ENCODE measurements at regions not wholly inside any gene's neighbourhood (a gene's known extent, or its start where the extent isn't known, plus 50 kb on each side); places are given as distances from the start of the nearest gene placed in this dataset.

DNA sequence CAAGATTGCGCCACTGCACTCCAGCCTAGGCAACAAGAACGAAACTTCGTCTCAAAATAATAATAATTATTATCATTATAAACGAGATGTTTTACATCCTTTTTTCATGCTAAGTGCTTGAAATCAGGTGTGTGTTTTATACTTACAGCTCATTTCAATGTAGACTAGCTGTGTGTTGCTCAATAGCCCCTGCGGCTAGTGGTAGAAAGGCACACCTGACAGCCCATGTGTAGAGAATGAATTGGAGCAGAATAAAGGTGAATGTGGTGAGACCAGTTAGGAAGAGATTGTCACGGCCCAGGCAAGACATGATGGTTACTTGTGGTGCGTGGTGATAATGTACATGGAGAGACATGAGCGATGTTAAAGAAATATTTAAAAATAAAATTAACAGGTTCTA lies 86.7 kb upstream of the TMEM26 start:
- Histone ChIP-seq H4K20me1 (ENCODE audit: insufficient read depth, low read length) (no peaks in the 10 kb centered on the region), H3K36me3 (ENCODE audit: insufficient read depth, low read length) (no peaks in the 10 kb centered on the region), H3K4me2 (ENCODE audit: insufficient read depth, low read length) (no peak overlapping the region), H3K4me1 (ENCODE audit: insufficient read depth, low read length) (no peaks in the 10 kb centered on the region), H3K27ac (ENCODE audit: low read length) (no peak overlapping the region), H3K79me2 (ENCODE audit: insufficient read depth, low read length) (no peaks in the 10 kb centered on the region), H3K27me3 (ENCODE audit: insufficient read depth, low read length, poor library complexity) (no peaks in the 10 kb centered on the region), H3K9ac (ENCODE audit: low read depth, low read length) (no peak overlapping the region), H3K9me3 (ENCODE audit: insufficient read depth, low read length, severe bottlenecking) (no peaks in the 10 kb centered on the region), H3K4me3 (ENCODE audit: low read depth in 1 of 2, low read length in 2 of 2) (no peak overlapping the region), H2AFZ (ENCODE audit: low read depth, low read length) (no peak overlapping the region)
- DNase-seq: no peak
- TF ChIP-seq, protein P1, sequence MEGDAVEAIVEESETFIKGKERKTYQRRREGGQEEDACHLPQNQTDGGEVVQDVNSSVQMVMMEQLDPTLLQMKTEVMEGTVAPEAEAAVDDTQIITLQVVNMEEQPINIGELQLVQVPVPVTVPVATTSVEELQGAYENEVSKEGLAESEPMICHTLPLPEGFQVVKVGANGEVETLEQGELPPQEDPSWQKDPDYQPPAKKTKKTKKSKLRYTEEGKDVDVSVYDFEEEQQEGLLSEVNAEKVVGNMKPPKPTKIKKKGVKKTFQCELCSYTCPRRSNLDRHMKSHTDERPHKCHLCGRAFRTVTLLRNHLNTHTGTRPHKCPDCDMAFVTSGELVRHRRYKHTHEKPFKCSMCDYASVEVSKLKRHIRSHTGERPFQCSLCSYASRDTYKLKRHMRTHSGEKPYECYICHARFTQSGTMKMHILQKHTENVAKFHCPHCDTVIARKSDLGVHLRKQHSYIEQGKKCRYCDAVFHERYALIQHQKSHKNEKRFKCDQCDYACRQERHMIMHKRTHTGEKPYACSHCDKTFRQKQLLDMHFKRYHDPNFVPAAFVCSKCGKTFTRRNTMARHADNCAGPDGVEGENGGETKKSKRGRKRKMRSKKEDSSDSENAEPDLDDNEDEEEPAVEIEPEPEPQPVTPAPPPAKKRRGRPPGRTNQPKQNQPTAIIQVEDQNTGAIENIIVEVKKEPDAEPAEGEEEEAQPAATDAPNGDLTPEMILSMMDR (IDR thresholded peaks at IDR 0.05; ENCODE audit: borderline replicate concordance, extremely low read depth, low read length, poor library complexity, severe bottlenecking): no peak
- TF ChIP-seq EZH2 (IDR thresholded peaks at IDR 0.05; ENCODE audit: borderline replicate concordance, low read depth, low read length, severe bottlenecking): no peak
- no peak for ATAC-seq (ENCODE audit: insufficient read depth, low read depth)

DNA sequence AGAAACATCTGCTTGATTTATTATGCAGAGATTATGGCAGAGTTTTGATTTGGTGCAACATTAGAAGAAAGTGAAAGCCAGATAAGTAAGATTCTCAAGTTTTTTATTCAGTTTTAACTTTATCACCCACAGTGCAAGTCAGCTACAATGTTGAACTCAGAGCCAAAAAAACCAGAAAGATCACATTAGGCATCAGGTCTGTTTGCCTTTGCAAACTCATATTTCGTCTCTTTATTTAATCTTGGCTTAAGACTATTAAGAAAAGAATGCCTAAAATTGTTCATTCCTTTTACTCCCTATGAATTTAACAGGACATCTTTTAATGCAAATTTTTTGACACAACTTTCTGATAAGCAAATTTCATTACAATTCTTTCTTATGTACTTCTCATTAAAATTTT lies 76.0 kb upstream of the TMEM26 start:
- Histone ChIP-seq H3K4me1 (ENCODE audit: insufficient read depth, low read length) (no peaks in the 10 kb centered on the region), H3K4me2 (ENCODE audit: insufficient read depth, low read length) (no peak overlapping the region), H3K4me3 (ENCODE audit: low read depth in 1 of 2, low read length in 2 of 2) (no peak overlapping the region), H3K36me3 (ENCODE audit: insufficient read depth, low read length) (no peaks in the 10 kb centered on the region), H4K20me1 (ENCODE audit: insufficient read depth, low read length) (no peaks in the 10 kb centered on the region), H3K9me3 (ENCODE audit: insufficient read depth, low read length, severe bottlenecking) (no peaks in the 10 kb centered on the region), H3K27me3 (ENCODE audit: insufficient read depth, low read length, poor library complexity) (no peaks in the 10 kb centered on the region), H3K9ac (ENCODE audit: low read depth, low read length) (no peak overlapping the region), H2AFZ (ENCODE audit: low read depth, low read length) (no peak overlapping the region), H3K79me2 (ENCODE audit: insufficient read depth, low read length) (no peaks in the 10 kb centered on the region), H3K27ac (ENCODE audit: low read length) (no peak overlapping the region)
- no peak for DNase-seq
- no peak for ATAC-seq (ENCODE audit: insufficient read depth, low read depth)
- no peak for TF ChIP-seq EZH2 (IDR thresholded peaks at IDR 0.05; ENCODE audit: borderline replicate concordance, low read depth, low read length, severe bottlenecking)
- TF ChIP-seq, protein P1 (IDR thresholded peaks at IDR 0.05; ENCODE audit: borderline replicate concordance, extremely low read depth, low read length, poor library complexity, severe bottlenecking): no peak

DNA sequence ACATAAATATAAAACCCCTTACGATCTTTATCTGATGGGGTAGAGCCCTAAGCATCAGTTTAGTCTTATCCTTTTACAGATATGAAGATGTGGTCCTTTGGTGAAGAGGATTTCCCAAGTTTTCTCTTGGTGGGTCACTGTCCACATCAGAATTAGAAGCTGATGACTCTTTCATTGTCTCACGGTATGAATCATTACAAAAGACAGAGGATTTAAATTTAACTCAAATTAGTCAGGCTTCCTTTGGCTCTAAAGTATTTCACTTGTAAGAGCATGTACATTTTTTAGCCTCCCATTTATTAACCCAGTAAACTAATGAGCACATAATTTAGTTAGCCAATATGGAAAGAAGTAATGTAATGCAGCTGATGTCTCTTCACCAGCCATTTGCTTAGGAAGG lies 49.9 kb upstream of the TMEM26 start:
- H3K79me2 ChIP-seq (ENCODE audit: insufficient read depth, low read length): no peaks in the 10 kb centered on the region
- no peak overlapping the region for H3K27ac ChIP-seq (ENCODE audit: low read length)
- H3K9ac ChIP-seq (ENCODE audit: low read depth, low read length): no peak overlapping the region
- H3K9me3 ChIP-seq (ENCODE audit: insufficient read depth, low read length, severe bottlenecking): no peaks in the 10 kb centered on the region
- H3K4me1 ChIP-seq (ENCODE audit: insufficient read depth, low read length): no peaks in the 10 kb centered on the region
- H3K4me3 ChIP-seq (ENCODE audit: low read depth in 1 of 2, low read length in 2 of 2): no peak overlapping the region
- no peaks in the 10 kb centered on the region for H4K20me1 ChIP-seq (ENCODE audit: insufficient read depth, low read length)
- no peak overlapping the region for H2AFZ ChIP-seq (ENCODE audit: low read depth, low read length)
- H3K4me2 ChIP-seq (ENCODE audit: insufficient read depth, low read length): no peak overlapping the region
- ATAC-seq (ENCODE audit: insufficient read depth, low read depth) (no peak), DNase-seq (no peak)
- no peaks in the 10 kb centered on the region for H3K27me3 ChIP-seq (ENCODE audit: insufficient read depth, low read length, poor library complexity)
- H3K36me3 ChIP-seq (ENCODE audit: insufficient read depth, low read length): no peaks in the 10 kb centered on the region
- TF ChIP-seq, protein P1 (IDR thresholded peaks at IDR 0.05; ENCODE audit: borderline replicate concordance, extremely low read depth, low read length, poor library complexity, severe bottlenecking): no peak
- TF ChIP-seq EZH2 (IDR thresholded peaks at IDR 0.05; ENCODE audit: borderline replicate concordance, low read depth, low read length, severe bottlenecking): no peak
